SK-N-SH (cell line): ENCODE measurements at regions not wholly inside any gene's neighbourhood (a gene's known extent, or its start where the extent isn't known, plus 50 kb on each side); places are given as distances from the start of the nearest gene placed in this dataset.

Experiments
- CTCF ChIA-PET: fragments of 300-600, 350-600 bp; formaldehyde crosslinking; extraction: SDS; loops from one replicate; lab custom pipeline; 2021; lab: Yijun Ruan, JAX
- POLR2A ChIA-PET: fragments of 350-600 bp; sonication (Branson Sonifier 250); formaldehyde crosslinking; extraction: SDS; loops from one replicate; lab custom pipeline; 2020; ENCODE audit warnings: antibody characterized with exemption, inconsistent platforms; lab: Yijun Ruan, JAX
- DNase-seq: peaks from one replicate; pipeline ENCODE4 v3.0.0; 2012
- H2AFZ ChIP-seq: fragments of 200-600 bp; sonication (generic); 2 replicates; pipeline ENCODE4 v1.8.1; 2016; ENCODE audit warnings: antibody characterized with exemption, mild to moderate bottlenecking, low read depth
- H3F3A ChIP-seq: fragments of 200-600 bp; sonication (generic); replicated peaks from 2 replicates; pipeline ENCODE3; 2016; ENCODE audit warnings: antibody characterized with exemption, mild to moderate bottlenecking; ENCODE audit not compliant: insufficient read depth
- H3K27ac ChIP-seq, 2 experiments: fragments of 200-500 bp in 1 of 2; fragments of 200-600 bp in 1 of 2; sonication (Bioruptor generic) in 1 of 2; sonication (generic), shearing (Covaris generic) in 1 of 2; 2 replicates each; pipeline versions ENCODE4 v1.5.1 to v1.6.1; 2014 to 2016; ENCODE audit warnings: low read depth in 2 of 2, inconsistent platforms in 1 of 2, low read length in 1 of 2, mild to moderate bottlenecking in 1 of 2, mixed read lengths in 1 of 2
- H3K27me3 ChIP-seq: fragments of 200-600 bp; sonication (generic), shearing (Covaris generic); 2 replicates; pipeline ENCODE4 v1.6.1; 2016; ENCODE audit warnings: mixed run types; ENCODE audit not compliant: insufficient read depth
- H3K36me3 ChIP-seq, 2 experiments: fragments of 200-500 bp in 1 of 2; fragments of 200-600 bp in 1 of 2; sonication (Bioruptor generic) in 1 of 2; sonication (generic) in 1 of 2; replicated peaks in 1 of 2; 2 replicates each; pipeline versions ENCODE3 to v1.5.1; 2014 to 2016; ENCODE audit warnings: low read length in 1 of 2, mild to moderate bottlenecking in 1 of 2; ENCODE audit not compliant: insufficient read depth in 2 of 2, control insufficient read depth in 1 of 2
- H3K4me1 ChIP-seq, 2 experiments: fragments of 200-500 bp in 1 of 2; fragments of 200-600 bp in 1 of 2; sonication (Bioruptor generic) in 1 of 2; sonication (generic), shearing (Covaris generic) in 1 of 2; 2 replicates each; pipeline versions ENCODE4 v1.5.1 to v1.6.1; 2014 to 2016; ENCODE audit warnings: low read depth in 1 of 2, low read length in 1 of 2, mixed run types in 1 of 2; ENCODE audit not compliant: insufficient read depth in 2 of 2, control insufficient read depth in 1 of 2
- H3K4me2 ChIP-seq: fragments of 200-600 bp; sonication (generic), shearing (Covaris generic); 2 replicates; pipeline ENCODE4 v1.6.1; 2017; ENCODE audit warnings: mixed run types
- H3K4me3 ChIP-seq, 2 experiments: fragments of 200-500 bp in 1 of 2; fragments of 200-600 bp in 1 of 2; sonication (Bioruptor generic) in 1 of 2; sonication (generic), shearing (Covaris generic) in 1 of 2; 2 replicates each; pipeline versions ENCODE4 v1.5.1 to v1.8.1; 2014 to 2016; ENCODE audit warnings: low read depth in 2 of 2, inconsistent platforms in 1 of 2, low read length in 1 of 2, mild to moderate bottlenecking in 1 of 2, mixed read lengths in 1 of 2, moderate library complexity in 1 of 2
- H3K79me2 ChIP-seq: fragments of 200-600 bp; sonication (generic); 2 replicates; pipeline ENCODE4 v1.8.1; 2017; ENCODE audit warnings: mild to moderate bottlenecking; ENCODE audit not compliant: insufficient read depth
- H3K9ac ChIP-seq: fragments of 200-600 bp; sonication (generic); 2 replicates; pipeline ENCODE4 v1.6.1; 2017; ENCODE audit warnings: mixed run types
- H3K9me2 ChIP-seq: fragments of 200-600 bp; sonication (generic); 2 replicates; pipeline ENCODE4 v1.6.1; 2017; ENCODE audit warnings: mixed run types
- H3K9me3 ChIP-seq: fragments of 200-600 bp; sonication (generic); 2 replicates; pipeline ENCODE4 v1.6.1; 2017; ENCODE audit warnings: mixed run types, mild to moderate bottlenecking, moderate library complexity
- H4K20me1 ChIP-seq: fragments of 200-600 bp; sonication (generic); 2 replicates; pipeline ENCODE4 v1.6.1; 2017; ENCODE audit warnings: mild to moderate bottlenecking, mixed run types; ENCODE audit not compliant: insufficient read depth
- FOXJ3 ChIP-seq: sonication (generic); formaldehyde crosslinking; IDR thresholded peaks from 2 replicates; pipeline ENCODE4 v1.5.1; 2020; ENCODE audit warnings: mild to moderate bottlenecking, missing genetic modification reagents
- GABPA ChIP-seq: IDR thresholded peaks from 2 replicates; pipeline ENCODE4 v1.4.0; 2012; ENCODE audit warnings: low read depth, mild to moderate bottlenecking
- GATA2 ChIP-seq: sonication (generic); formaldehyde crosslinking; IDR thresholded peaks from 2 replicates; pipeline ENCODE4 v1.5.0; 2020; ENCODE audit warnings: mild to moderate bottlenecking, missing genetic modification reagents
- IRF3 ChIP-seq: fragments of 150-350 bp; IDR thresholded peaks from 2 replicates; pipeline ENCODE4 v1.6.1; 2016; ENCODE audit warnings: mild to moderate bottlenecking, low read depth, low read length
- JUND ChIP-seq: IDR thresholded peaks from 2 replicates; pipeline ENCODE4 v1.4.0; 2012
- MAX ChIP-seq: IDR thresholded peaks from 2 replicates; pipeline ENCODE4 v1.4.0; 2012; ENCODE audit warnings: low read depth
- MXI1 ChIP-seq: IDR thresholded peaks from 2 replicates; pipeline ENCODE4 v1.6.1; 2012; ENCODE audit warnings: mild to moderate bottlenecking, low read depth, low read length, improper control_type of control experiment
- RFX5 ChIP-seq: IDR thresholded peaks from 2 replicates; pipeline ENCODE4 v1.6.1; 2012; ENCODE audit warnings: mild to moderate bottlenecking, improper control_type of control experiment, low read length
- SIN3A ChIP-seq: IDR thresholded peaks from 2 replicates; pipeline ENCODE4 v1.6.1; 2012; ENCODE audit warnings: low read depth, mild to moderate bottlenecking, low read length, moderate library complexity, borderline replicate concordance
- USF2 ChIP-seq: fragments of 150-350 bp; IDR thresholded peaks from 2 replicates; pipeline ENCODE4 v1.6.1; 2017; ENCODE audit warnings: antibody characterized with exemption, low read length, low read depth, borderline replicate concordance
- WGBS: methylation state at CpG from one replicate; pipeline ENCODE4 v1.1.6; 2017; ENCODE audit warnings: low lambda C conversion rate; 5-methylcytosine and 5-hydroxymethylcytosine counted together

- no peak for TF ChIP-seq USF2
These were observed 416.1 kb downstream of the TMEM38B start (continued) for GRCh38 chr9:106110483-106110882.

GRCh38 chr9:106111039-106111730, 416.8 kb downstream of the TMEM38B start:
- Histone ChIP-seq H3K79me2 (no peaks in the 10 kb centered on the region), H4K20me1 (no peaks in the 10 kb centered on the region), H3F3A (no peaks in the 10 kb centered on the region), H3K4me3 (no peak overlapping the region), H3K27me3 (no peaks in the 10 kb centered on the region), H2AFZ (no peak overlapping the region), H3K4me1 (peaks cover 0 to 5% of the 10 kb centered on the region in 2 experiments; a peak in 1 of 4 replicates), H3K36me3 (no peaks in the 10 kb centered on the region), H3K9me3 (no peaks in the 10 kb centered on the region), H3K4me2 (no peak overlapping the region), H3K9ac (no peak overlapping the region), H3K27ac (no peak overlapping the region; a peak in 1 of 4 replicates), H3K9me2 (no peaks in the 10 kb centered on the region)
- ChIA-PET POLR2A (no interaction called here), CTCF (no interaction called here)
- DNase-seq: no peak
- 0 out of 2 replicates have a peak, but pooled peaks have one; percentile 20 for TF ChIP-seq GATA2 (CRISPR knock-in tag)
- TF ChIP-seq SIN3A: no peak
- 41% methylated on average over 6 of the region's 6 CpGs for WGBS

- POLR2A ChIA-PET: no interaction called here
- H4K20me1 ChIP-seq: no peaks in the 10 kb centered on the region
- no peaks in the 10 kb centered on the region for H3K9me3 ChIP-seq
- H3K9ac ChIP-seq: no peak overlapping the region
- no peak overlapping the region for H3K4me3 ChIP-seq
- H3F3A ChIP-seq: no peaks in the 10 kb centered on the region
- H3K27me3 ChIP-seq: no peaks in the 10 kb centered on the region
- TF ChIP-seq FOXJ3 (no peak), MAX (no peak), GABPA (no peak), MXI1 (no peak), IRF3 (no peak), JUND (no peak), RFX5 (no peak)
- TF ChIP-seq, all 33 proteins: peak for 0
- CTCF ChIA-PET: interaction anchor here (0.7 to 1.1 kb wide), 3 partner anchors 9 to 21 kb away, joined by 3 read pairs; no protein-coding TSS in a partner anchor
- H3K4me2 ChIP-seq: no peak overlapping the region
- no peak for DNase-seq
- WGBS: 40% methylated on average over 5 of the region's 5 CpGs
- H3K79me2 ChIP-seq: no peaks in the 10 kb centered on the region
- no peak overlapping the region for H3K27ac ChIP-seq
- H3K9me2 ChIP-seq: no peaks in the 10 kb centered on the region
- H3K4me1 ChIP-seq: peaks cover 0 to 5% of the 10 kb centered on the region in 2 experiments; a peak in 1 of 4 replicates
- no peaks in the 10 kb centered on the region for H3K36me3 ChIP-seq
- no peak overlapping the region for H2AFZ ChIP-seq
These were observed 418.6 kb downstream of the TMEM38B start for GRCh38 chr9:106112935-106113334.
